ENCODE measurements at regions not wholly inside any gene's neighbourhood (a gene's known extent, or its start where the extent isn't known, plus 50 kb on each side); places are given as distances from the start of the nearest gene placed in this dataset.

GRCh38 chr14:85437148-85437547 is 92.8 kb upstream of the FLRT2 start:
- H3K27me3 ChIP-seq (ENCODE audit: control insufficient read depth, insufficient read depth, low read length), result no peaks in the 10 kb centered on the region
- TF ChIP-seq, protein P1, sequence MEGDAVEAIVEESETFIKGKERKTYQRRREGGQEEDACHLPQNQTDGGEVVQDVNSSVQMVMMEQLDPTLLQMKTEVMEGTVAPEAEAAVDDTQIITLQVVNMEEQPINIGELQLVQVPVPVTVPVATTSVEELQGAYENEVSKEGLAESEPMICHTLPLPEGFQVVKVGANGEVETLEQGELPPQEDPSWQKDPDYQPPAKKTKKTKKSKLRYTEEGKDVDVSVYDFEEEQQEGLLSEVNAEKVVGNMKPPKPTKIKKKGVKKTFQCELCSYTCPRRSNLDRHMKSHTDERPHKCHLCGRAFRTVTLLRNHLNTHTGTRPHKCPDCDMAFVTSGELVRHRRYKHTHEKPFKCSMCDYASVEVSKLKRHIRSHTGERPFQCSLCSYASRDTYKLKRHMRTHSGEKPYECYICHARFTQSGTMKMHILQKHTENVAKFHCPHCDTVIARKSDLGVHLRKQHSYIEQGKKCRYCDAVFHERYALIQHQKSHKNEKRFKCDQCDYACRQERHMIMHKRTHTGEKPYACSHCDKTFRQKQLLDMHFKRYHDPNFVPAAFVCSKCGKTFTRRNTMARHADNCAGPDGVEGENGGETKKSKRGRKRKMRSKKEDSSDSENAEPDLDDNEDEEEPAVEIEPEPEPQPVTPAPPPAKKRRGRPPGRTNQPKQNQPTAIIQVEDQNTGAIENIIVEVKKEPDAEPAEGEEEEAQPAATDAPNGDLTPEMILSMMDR (IDR thresholded peaks at IDR 0.05; ENCODE audit: insufficient read depth, low read length, poor library complexity, severe bottlenecking), result no peak
- DNase-seq (ENCODE audit: low read depth), result peak; percentile 86
- no peak overlapping the region for H3K4me3 ChIP-seq (ENCODE audit: low read depth, low read length)
- H3K36me3 ChIP-seq (ENCODE audit: control insufficient read depth, insufficient read depth, low read length), result no peaks in the 10 kb centered on the region

DNA sequence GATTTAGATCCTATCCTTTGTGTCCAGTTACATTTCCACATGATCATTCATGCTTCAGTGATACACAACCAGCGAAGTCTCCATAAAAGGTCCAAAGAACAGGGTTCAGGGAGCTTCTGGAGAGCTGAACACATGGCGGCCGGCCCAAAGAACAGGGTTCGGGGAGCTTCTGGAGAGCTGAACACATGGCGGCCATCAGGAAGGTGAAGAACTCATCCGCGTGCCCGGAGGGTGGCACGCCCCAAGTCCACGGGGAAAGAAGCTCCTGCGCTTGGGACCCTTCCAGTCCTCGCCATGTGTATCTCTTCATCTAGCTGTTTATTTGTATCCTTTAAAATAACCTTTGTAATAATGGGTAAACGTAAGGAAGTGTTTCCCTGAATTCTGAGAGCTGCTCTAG is 91.9 kb upstream of the FLRT2 start:
- no peak overlapping the region for H3K4me3 ChIP-seq (ENCODE audit: low read depth, low read length)
- TF ChIP-seq, protein P1 (IDR thresholded peaks at IDR 0.05; ENCODE audit: insufficient read depth, low read length, poor library complexity, severe bottlenecking), result no peak
- DNase-seq (ENCODE audit: low read depth), result no peak
- no peaks in the 10 kb centered on the region for H3K36me3 ChIP-seq (ENCODE audit: control insufficient read depth, insufficient read depth, low read length)
- H3K27me3 ChIP-seq (ENCODE audit: control insufficient read depth, insufficient read depth, low read length), result no peaks in the 10 kb centered on the region

- DNase-seq (ENCODE audit: low read depth), result no peak
- H3K36me3 ChIP-seq (ENCODE audit: control insufficient read depth, insufficient read depth, low read length), result no peaks in the 10 kb centered on the region
- H3K27me3 ChIP-seq (ENCODE audit: control insufficient read depth, insufficient read depth, low read length), result no peaks in the 10 kb centered on the region
- H3K4me3 ChIP-seq (ENCODE audit: low read depth, low read length), result no peak overlapping the region
- TF ChIP-seq, protein P1 (IDR thresholded peaks at IDR 0.05; ENCODE audit: insufficient read depth, low read length, poor library complexity, severe bottlenecking), result no peak
Observed at GRCh38 chr14:85438481-85438942, 91.4 kb upstream of the FLRT2 start.

DNA sequence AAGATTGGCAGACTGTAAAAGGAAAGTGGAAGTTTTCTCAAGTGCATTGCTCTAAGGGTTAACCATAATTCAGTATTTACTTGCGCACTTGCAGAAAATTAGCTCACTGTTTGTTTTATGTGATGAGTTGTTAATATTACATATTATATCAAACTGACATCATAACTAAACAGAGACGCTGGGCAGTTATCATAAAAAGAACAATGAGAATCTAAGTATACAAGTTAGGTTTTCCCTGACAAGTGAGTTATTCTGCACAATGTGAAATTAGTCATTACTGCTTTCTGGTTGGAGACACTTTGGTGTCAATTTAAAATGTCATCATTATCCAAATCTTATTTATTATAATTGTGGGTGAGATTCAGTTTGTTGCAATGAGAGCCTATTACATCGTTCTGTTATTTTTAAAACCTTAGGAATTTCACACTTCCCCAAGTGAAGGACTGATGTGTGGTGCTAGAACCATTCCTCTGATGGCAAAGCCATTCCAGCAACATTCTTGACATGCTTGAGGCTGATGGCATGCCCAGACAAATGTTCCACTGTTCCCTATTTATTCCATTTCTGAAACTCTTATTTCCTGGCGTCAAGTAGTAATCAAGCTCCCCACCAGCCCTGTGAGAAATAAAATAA is 90.1 kb upstream of the FLRT2 start:
- no peaks in the 10 kb centered on the region for H3K36me3 ChIP-seq (ENCODE audit: control insufficient read depth, insufficient read depth, low read length)
- TF ChIP-seq, protein P1 (IDR thresholded peaks at IDR 0.05; ENCODE audit: insufficient read depth, low read length, poor library complexity, severe bottlenecking), result no peak
- H3K27me3 ChIP-seq (ENCODE audit: control insufficient read depth, insufficient read depth, low read length), result no peaks in the 10 kb centered on the region
- H3K4me3 ChIP-seq (ENCODE audit: low read depth, low read length), result no peak overlapping the region
- DNase-seq (ENCODE audit: low read depth), result peak; percentile 61

- no peak for DNase-seq (ENCODE audit: low read depth)
- TF ChIP-seq, protein P1 (IDR thresholded peaks at IDR 0.05; ENCODE audit: insufficient read depth, low read length, poor library complexity, severe bottlenecking), result no peak
Observed at GRCh38 chr14:85441909-85442643, 87.9 kb upstream of the FLRT2 start.

More at GRCh38 chr14:85441909-85442643, 87.9 kb upstream of the FLRT2 start:
- Histone ChIP-seq H3K36me3 (ENCODE audit: control insufficient read depth, insufficient read depth, low read length) (no peaks in the 10 kb centered on the region), H3K27me3 (ENCODE audit: control insufficient read depth, insufficient read depth, low read length) (no peaks in the 10 kb centered on the region), H3K4me3 (ENCODE audit: low read depth, low read length) (no peak overlapping the region)

Measured in kidney epithelial cell (primary cell).